Fibroblast of lung (primary cell): ENCODE measurements at regions not wholly inside any gene's neighbourhood (a gene's known extent, or its start where the extent isn't known, plus 50 kb on each side); places are given as distances from the start of the nearest gene placed in this dataset.
A peak's percentile ranks its signal among the peaks of the same experiment; 100 is the strongest.

ENCODE experiments used
- DNase-seq, 2 donors: peaks; one replicate each; pipeline versions ENCODE4 v3.0.0 to v3.0.0-alpha.2; 2010; ENCODE audit warnings: low read depth in 2 of 2
- H2AFZ ChIP-seq: 2 replicates; pipeline ENCODE4 v1.5.1; 2012; ENCODE audit warnings: low read length, control low read depth, inconsistent platforms
- H3K27ac ChIP-seq: 2 replicates; pipeline ENCODE4 v1.5.1; 2011; ENCODE audit warnings: low read length, control low read depth; ENCODE audit not compliant: insufficient read depth
- H3K27me3 ChIP-seq: 2 replicates; pipeline ENCODE4 v1.5.1; 2011; ENCODE audit warnings: mild to moderate bottlenecking, low read length; ENCODE audit not compliant: control insufficient read depth, insufficient read depth
- H3K36me3 ChIP-seq: 2 replicates; pipeline ENCODE4 v1.5.1; 2011; ENCODE audit warnings: low read length; ENCODE audit not compliant: control insufficient read depth, insufficient read depth
- H3K4me1 ChIP-seq: 2 replicates; pipeline ENCODE4 v1.5.1; 2011; ENCODE audit warnings: low read length; ENCODE audit not compliant: control insufficient read depth, insufficient read depth; ENCODE audit errors: extremely low read depth
- H3K4me2 ChIP-seq: 2 replicates; pipeline ENCODE4 v1.5.1; 2011; ENCODE audit warnings: low read length, control low read depth; ENCODE audit not compliant: insufficient read depth; ENCODE audit errors: extremely low read depth
- H3K4me3 ChIP-seq, 4 experiments: fragments of 200-600 bp in 1 of 4; sonication (generic) in 1 of 4; replicated peaks in 1 of 4; 2 replicates each; pipeline ENCODE4 v1.5.1; 2011 to 2016; ENCODE audit warnings: low read length in 4 of 4, low read depth in 3 of 4, mild to moderate bottlenecking in 3 of 4, control low read depth in 2 of 4, inconsistent platforms in 1 of 4, mixed read lengths in 1 of 4; ENCODE audit not compliant: insufficient read depth in 1 of 4; ENCODE audit errors: control extremely low read depth in 1 of 4
- H3K79me2 ChIP-seq: 2 replicates; pipeline ENCODE4 v1.5.1; 2012; ENCODE audit warnings: mild to moderate bottlenecking, low read length, inconsistent platforms; ENCODE audit not compliant: control insufficient read depth, insufficient read depth
- H3K9ac ChIP-seq: 2 replicates; pipeline ENCODE4 v1.5.1; 2011; ENCODE audit warnings: mild to moderate bottlenecking, low read length, control low read depth; ENCODE audit not compliant: insufficient read depth
- H3K9me3 ChIP-seq: 2 replicates; pipeline ENCODE4 v1.5.1; 2012; ENCODE audit warnings: low read depth, low read length; ENCODE audit not compliant: control insufficient read depth, insufficient read depth
- H4K20me1 ChIP-seq: 2 replicates; pipeline ENCODE4 v1.5.1; 2011; ENCODE audit warnings: low read length; ENCODE audit not compliant: control insufficient read depth, insufficient read depth; ENCODE audit errors: extremely low read depth
- CTCF ChIP-seq, 2 donors: IDR thresholded peaks in 1 of 2; conservative IDR thresholded peaks in 1 of 2; 1 replicate in 1 of 2; 2 replicates in 1 of 2; pipeline ENCODE4 v1.5.1; 2011 to 2012; ENCODE audit warnings: low read length in 2 of 2, control low read depth in 1 of 2, inconsistent platforms in 1 of 2, low read depth in 1 of 2, mild to moderate bottlenecking in 1 of 2
- EZH2 ChIP-seq: IDR thresholded peaks from 2 replicates; pipeline ENCODE4 v1.5.1; 2012; ENCODE audit warnings: low read length, control low read depth, mild to moderate bottlenecking; ENCODE audit errors: missing control alignments

GRCh38 chr11:80886684-80887083, 1445.9 kb upstream of the TENM4 start:
- Histone ChIP-seq H3K27ac (no peak overlapping the region), H3K4me2 (no peak overlapping the region), H3K79me2 (no peaks in the 10 kb centered on the region)

GRCh38 chr11:80873310-80873999, 1432.6 kb upstream of the TENM4 start:
- peak; percentile 24 to 51 for DNase-seq
- no peak overlapping the region for H3K9ac ChIP-seq
- H3K27me3 ChIP-seq, result no peaks in the 10 kb centered on the region
- H3K36me3 ChIP-seq, result no peaks in the 10 kb centered on the region
- H4K20me1 ChIP-seq, result no peaks in the 10 kb centered on the region
- H3K27ac ChIP-seq, result no peak overlapping the region
- no peak overlapping the region for H3K4me2 ChIP-seq
- H3K9me3 ChIP-seq, result no peaks in the 10 kb centered on the region
- no peaks in the 10 kb centered on the region for H3K79me2 ChIP-seq
- H2AFZ ChIP-seq, result no peak overlapping the region
- TF ChIP-seq EZH2 (no peak), CTCF (conservative IDR thresholded peaks at IDR 0.05 in 1 of 2, IDR thresholded peaks at IDR 0.05 in 1 of 2; ENCODE audit: low read depth in 1 of 2, low read length in 2 of 2) (no peak)
- no peak overlapping the region for H3K4me3 ChIP-seq
- no peaks in the 10 kb centered on the region for H3K4me1 ChIP-seq

More at GRCh38 chr11:80886684-80887083, 1445.9 kb upstream of the TENM4 start:
- H3K9ac ChIP-seq, result no peak overlapping the region
- TF ChIP-seq CTCF (conservative IDR thresholded peaks at IDR 0.05 in 1 of 2, IDR thresholded peaks at IDR 0.05 in 1 of 2; ENCODE audit: low read depth in 1 of 2, low read length in 2 of 2), result no peak
- no peak for TF ChIP-seq EZH2
- no peaks in the 10 kb centered on the region for H3K27me3 ChIP-seq
- H4K20me1 ChIP-seq, result no peaks in the 10 kb centered on the region
- H3K4me1 ChIP-seq, result no peaks in the 10 kb centered on the region
- no peaks in the 10 kb centered on the region for H3K9me3 ChIP-seq
- no peak overlapping the region for H2AFZ ChIP-seq
- DNase-seq, result no peak
- H3K4me3 ChIP-seq, result no peak overlapping the region
- H3K36me3 ChIP-seq, result no peaks in the 10 kb centered on the region

- no peak for TF ChIP-seq EZH2
- TF ChIP-seq CTCF (conservative IDR thresholded peaks at IDR 0.05 in 1 of 2, IDR thresholded peaks at IDR 0.05 in 1 of 2; ENCODE audit: low read depth in 1 of 2, low read length in 2 of 2), result no peak
- Histone ChIP-seq H3K27ac (no peak overlapping the region), H3K4me1 (no peaks in the 10 kb centered on the region), H4K20me1 (no peaks in the 10 kb centered on the region), H3K27me3 (no peaks in the 10 kb centered on the region), H3K79me2 (no peaks in the 10 kb centered on the region), H3K4me2 (no peak overlapping the region), H2AFZ (no peak overlapping the region), H3K4me3 (no peak overlapping the region), H3K9ac (no peak overlapping the region), H3K36me3 (no peaks in the 10 kb centered on the region), H3K9me3 (no peaks in the 10 kb centered on the region)
- no peak for DNase-seq
Observed at GRCh38 chr11:80872116-80872728, 1431.4 kb upstream of the TENM4 start.
